Upper lobe of right lung (tissue), 1 donor: ENCODE measurements at regions not wholly inside any gene's neighbourhood (a gene's known extent, or its start where the extent isn't known, plus 50 kb on each side); places are given as distances from the start of the nearest gene placed in this dataset.

Experiments used
- ATAC-seq: fragments of 200-7000 bp; cut with Tn5 transposase; one replicate; pipeline ENCODE4 v1.9.1; 2020; ENCODE audit warnings: mild to moderate bottlenecking, moderate library complexity
- DNase-seq: peaks from one replicate; pipeline ENCODE4 v3.0.0-alpha.2; 2020
- H3K27ac ChIP-seq: fragments of 200-600 bp; one replicate; pipeline ENCODE4 v1.8.0; 2022
- H3K27me3 ChIP-seq: fragments of 200-600 bp; one replicate; pipeline ENCODE4 v1.8.0; 2022; ENCODE audit warnings: mild to moderate bottlenecking
- H3K36me3 ChIP-seq: fragments of 200-600 bp; one replicate; pipeline ENCODE4 v1.8.0; 2022
- H3K4me1 ChIP-seq: fragments of 200-600 bp; one replicate; pipeline ENCODE4 v1.8.0; 2022
- H3K4me3 ChIP-seq: fragments of 200-600 bp; one replicate; pipeline ENCODE4 v1.8.0; 2022; ENCODE audit warnings: mild to moderate bottlenecking
- H3K9me3 ChIP-seq: fragments of 200-600 bp; one replicate; pipeline ENCODE4 v1.8.0; 2022
- CTCF ChIP-seq: fragments of 200-600 bp; IDR thresholded peaks from one replicate; pipeline ENCODE4 v1.8.0; 2022; ENCODE audit warnings: antibody characterized with exemption
- intact Hi-C: fragments of 100-400 bp; cut with DNase I; formaldehyde crosslinking; loops from one replicate; pipeline ENCODE4 v1.11.0; 2022
- donor health status: DM: no; HTN: yes; CAD: no; lungs with severe emphysema.

DNA sequence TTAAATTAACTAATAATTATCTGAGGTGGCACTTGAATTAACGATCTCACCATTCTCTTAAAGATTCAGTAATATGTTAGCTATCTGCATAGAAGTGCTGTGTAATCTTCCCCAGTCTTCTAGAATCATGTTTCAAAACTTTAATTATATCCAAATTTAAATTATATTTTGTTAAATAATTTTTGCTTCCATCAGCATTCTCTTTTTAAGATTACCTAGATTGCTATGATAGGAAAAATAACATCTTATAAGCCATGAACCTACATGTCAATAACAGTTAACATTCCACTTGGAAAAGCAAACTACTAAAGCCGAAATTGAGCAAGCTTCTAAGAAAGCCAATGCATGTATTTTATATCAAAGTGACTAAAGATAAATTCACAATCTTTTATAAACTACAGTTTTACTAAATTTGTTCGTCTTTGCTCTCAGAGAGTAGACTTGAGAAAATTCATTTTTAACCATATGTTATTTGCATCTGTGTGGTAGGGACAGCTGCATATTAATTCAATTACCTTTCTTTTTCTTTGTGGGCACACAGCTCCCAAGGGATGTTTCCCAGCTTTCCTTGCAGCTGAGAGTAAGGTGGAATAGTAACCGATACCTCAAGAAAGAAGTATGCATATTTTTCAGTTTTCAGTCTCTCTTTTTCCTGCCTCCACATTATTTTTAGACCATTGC, 105.4 kb upstream of the ABCB5 start:
- TF ChIP-seq CTCF: no peak
- DNase-seq (no peak), ATAC-seq (no peak)
- intact Hi-C loops: no loop called here
- H3K9me3 ChIP-seq: no peaks in the 10 kb centered on the region
- no peaks in the 10 kb centered on the region for H3K27me3 ChIP-seq
- no peaks in the 10 kb centered on the region for H3K4me1 ChIP-seq
- H3K27ac ChIP-seq: no peak overlapping the region
- no peaks in the 10 kb centered on the region for H3K36me3 ChIP-seq
- no peak overlapping the region for H3K4me3 ChIP-seq

DNA sequence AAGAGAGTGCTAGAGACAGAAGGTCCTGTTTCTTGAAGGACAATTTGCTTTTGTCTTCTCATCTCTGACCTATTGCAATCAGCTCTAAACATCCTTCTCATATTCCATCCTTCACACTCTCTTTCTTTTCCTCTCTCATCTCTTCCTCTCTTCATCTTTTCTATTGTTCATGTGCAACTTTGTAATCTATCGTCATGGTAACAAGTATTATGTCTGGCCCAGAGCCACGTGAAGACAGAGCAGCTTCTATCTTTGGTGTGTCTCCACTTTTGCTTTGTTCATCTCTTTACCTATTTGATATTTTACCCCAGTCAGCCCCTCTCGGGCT, 104.9 kb upstream of the ABCB5 start:
- no peak for TF ChIP-seq CTCF
- DNase-seq: no peak
- intact Hi-C loops: no loop called here

GRCh38 chr7:20513341-20513740, 102.1 kb upstream of the ABCB5 start:
- ATAC-seq (no peak), DNase-seq (no peak)
- TF ChIP-seq CTCF: no peak
- Histone ChIP-seq H3K27me3 (no peaks in the 10 kb centered on the region), H3K4me3 (no peak overlapping the region), H3K9me3 (no peaks in the 10 kb centered on the region), H3K4me1 (no peaks in the 10 kb centered on the region), H3K27ac (no peak overlapping the region), H3K36me3 (no peaks in the 10 kb centered on the region)
- intact Hi-C loops: no loop called here

More for the DNA sequence above, 104.9 kb upstream of the ABCB5 start:
- ATAC-seq: no peak
- Histone ChIP-seq H3K4me1 (no peaks in the 10 kb centered on the region), H3K27ac (no peak overlapping the region), H3K4me3 (no peak overlapping the region), H3K27me3 (no peaks in the 10 kb centered on the region), H3K36me3 (no peaks in the 10 kb centered on the region), H3K9me3 (no peaks in the 10 kb centered on the region)

GRCh38 chr7:20513897-20514296, 101.6 kb upstream of the ABCB5 start:
- no peaks in the 10 kb centered on the region for H3K36me3 ChIP-seq
- no peak overlapping the region for H3K4me3 ChIP-seq
- H3K27ac ChIP-seq: no peak overlapping the region
- no peaks in the 10 kb centered on the region for H3K27me3 ChIP-seq
- intact Hi-C loops: no loop called here
- no peak for DNase-seq
- no peaks in the 10 kb centered on the region for H3K4me1 ChIP-seq
- ATAC-seq: no peak
- no peak for TF ChIP-seq CTCF
- H3K9me3 ChIP-seq: no peaks in the 10 kb centered on the region

DNA sequence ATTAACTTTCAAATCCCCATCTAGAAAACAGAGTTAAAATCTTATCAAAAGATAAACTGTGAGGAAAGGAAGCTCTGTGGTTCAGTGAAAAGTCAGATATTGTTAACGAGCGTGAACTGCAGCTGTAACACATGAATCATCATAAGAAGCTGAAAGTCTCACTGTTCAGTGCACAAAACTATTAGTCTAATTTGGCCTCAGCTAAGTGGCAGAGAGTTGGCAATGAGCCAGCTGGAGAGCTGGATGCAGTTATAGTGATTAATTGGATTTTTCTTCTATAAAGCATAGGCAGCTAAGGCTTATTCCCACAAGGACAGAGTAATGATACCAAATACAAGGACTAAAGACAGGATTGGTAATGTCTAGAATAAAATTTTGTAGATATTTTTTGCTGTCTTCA, 101.1 kb upstream of the ABCB5 start:
- Histone ChIP-seq H3K4me1 (no peaks in the 10 kb centered on the region), H3K36me3 (no peaks in the 10 kb centered on the region), H3K9me3 (no peaks in the 10 kb centered on the region), H3K27me3 (no peaks in the 10 kb centered on the region), H3K27ac (no peak overlapping the region), H3K4me3 (no peak overlapping the region)
- DNase-seq: no peak
- ATAC-seq: no peak
- TF ChIP-seq CTCF: no peak
- intact Hi-C loops: no loop called here

DNA sequence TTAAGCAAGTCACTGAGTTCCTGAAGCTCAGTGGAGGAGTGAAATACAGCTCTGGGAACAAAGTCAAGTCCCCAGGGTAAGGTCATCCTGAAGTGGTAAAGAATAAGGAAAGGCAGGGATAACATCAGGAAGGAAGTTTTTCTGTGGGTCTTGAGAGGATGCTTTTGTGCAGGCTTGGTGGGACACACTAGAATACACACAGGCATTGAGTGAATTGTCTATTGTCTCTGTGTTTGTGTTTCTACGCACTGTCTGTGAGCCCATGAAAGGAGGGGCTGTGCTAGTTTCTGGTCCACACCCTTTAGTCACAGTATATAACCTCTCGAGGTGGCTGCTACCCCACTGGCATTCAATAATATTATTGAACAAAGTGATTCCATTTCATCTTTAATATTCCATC, 95.8 kb upstream of the ABCB5 start:
- intact Hi-C loops: no loop called here
- Histone ChIP-seq H3K36me3 (no peaks in the 10 kb centered on the region), H3K4me1 (no peaks in the 10 kb centered on the region), H3K27ac (no peak overlapping the region), H3K9me3 (no peaks in the 10 kb centered on the region), H3K27me3 (no peaks in the 10 kb centered on the region), H3K4me3 (no peak overlapping the region)
- no peak for TF ChIP-seq CTCF
- DNase-seq (no peak), ATAC-seq (no peak)
